ENCODE measurements at regions not wholly inside any gene's neighbourhood (a gene's known extent, or its start where the extent isn't known, plus 50 kb on each side); places are given as distances from the start of the nearest gene placed in this dataset.

- no peak overlapping the region for H2BK20ac ChIP-seq (ENCODE audit: low read depth, low read length, poor library complexity, severe bottlenecking)
- no CpG with 5 or more reads among the region's 1 CpG for WGBS (ENCODE audit: extremely low coverage, insufficient read length, low lambda C conversion rate)
- no peaks in the 10 kb centered on the region for H3K27me3 Mint-ChIP-seq (ENCODE audit: low read depth)
- no peak overlapping the region for H4K8ac ChIP-seq (replicated peaks; ENCODE audit: insufficient read length, low read depth, low read length)
- no peak overlapping the region for H3K56ac ChIP-seq (ENCODE audit: insufficient read length, low read depth, low read length)
- no peak overlapping the region for H3K4ac ChIP-seq (ENCODE audit: low read depth, low read length)
- H3K4me1 Mint-ChIP-seq = peaks cover 39 to 61% of the 10 kb centered on the region in 2 experiments
- no peaks in the 10 kb centered on the region for H3K79me2 ChIP-seq (ENCODE audit: insufficient read depth, low read length)
- no peak overlapping the region for H2BK15ac ChIP-seq (ENCODE audit: low read depth, low read length)
- no peaks in the 10 kb centered on the region for H3K36me3 Mint-ChIP-seq (ENCODE audit: insufficient read depth in 1 of 3, low read depth in 3 of 3)
- no peak overlapping the region for H2BK12ac ChIP-seq (ENCODE audit: insufficient read length, low read depth, low read length)
- peaks cover 2% of the 10 kb centered on the region; the same call in 1 of the 2 replicates for H3K4me1 ChIP-seq (ENCODE audit: insufficient read depth, low read length)
- TF ChIP-seq, protein P1, sequence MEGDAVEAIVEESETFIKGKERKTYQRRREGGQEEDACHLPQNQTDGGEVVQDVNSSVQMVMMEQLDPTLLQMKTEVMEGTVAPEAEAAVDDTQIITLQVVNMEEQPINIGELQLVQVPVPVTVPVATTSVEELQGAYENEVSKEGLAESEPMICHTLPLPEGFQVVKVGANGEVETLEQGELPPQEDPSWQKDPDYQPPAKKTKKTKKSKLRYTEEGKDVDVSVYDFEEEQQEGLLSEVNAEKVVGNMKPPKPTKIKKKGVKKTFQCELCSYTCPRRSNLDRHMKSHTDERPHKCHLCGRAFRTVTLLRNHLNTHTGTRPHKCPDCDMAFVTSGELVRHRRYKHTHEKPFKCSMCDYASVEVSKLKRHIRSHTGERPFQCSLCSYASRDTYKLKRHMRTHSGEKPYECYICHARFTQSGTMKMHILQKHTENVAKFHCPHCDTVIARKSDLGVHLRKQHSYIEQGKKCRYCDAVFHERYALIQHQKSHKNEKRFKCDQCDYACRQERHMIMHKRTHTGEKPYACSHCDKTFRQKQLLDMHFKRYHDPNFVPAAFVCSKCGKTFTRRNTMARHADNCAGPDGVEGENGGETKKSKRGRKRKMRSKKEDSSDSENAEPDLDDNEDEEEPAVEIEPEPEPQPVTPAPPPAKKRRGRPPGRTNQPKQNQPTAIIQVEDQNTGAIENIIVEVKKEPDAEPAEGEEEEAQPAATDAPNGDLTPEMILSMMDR (conservative IDR thresholded peaks at IDR 0.05) = peak; percentile 25; the same call in 1 of the 3 replicates
- H3K79me1 ChIP-seq (ENCODE audit: insufficient read depth, low read depth, low read length, poor library complexity, severe bottlenecking) = no peaks in the 10 kb centered on the region
- H3K23me2 ChIP-seq (ENCODE audit: insufficient read length, low read depth, low read length, poor library complexity, severe bottlenecking) = no peaks in the 10 kb centered on the region
- H3K23ac ChIP-seq (ENCODE audit: insufficient read length, low read depth, low read length) = no peak overlapping the region
- H3K9ac ChIP-seq (ENCODE audit: extremely low read depth, insufficient read length, low read length) = no peak overlapping the region
- H3T11ph ChIP-seq (ENCODE audit: low read length) = no peak overlapping the region
- DNase-seq = no peak
- no peak overlapping the region for H2BK120ac ChIP-seq (ENCODE audit: low read depth, low read length, poor library complexity, severe bottlenecking)
- H3K27ac ChIP-seq (ENCODE audit: insufficient read length, low read depth, low read length) = no peak overlapping the region
- no peak overlapping the region for H4K91ac ChIP-seq (ENCODE audit: insufficient read length, low read depth, low read length)
- no peaks in the 10 kb centered on the region for H3K27me3 ChIP-seq (ENCODE audit: insufficient read depth, low read length)
- no peak overlapping the region for H2AFZ ChIP-seq (ENCODE audit: low read length)
- H3K4me2 ChIP-seq (ENCODE audit: insufficient read depth, insufficient read length, low read length) = no peak overlapping the region
- no peak overlapping the region for H2AK5ac ChIP-seq (ENCODE audit: insufficient read length, low read length)
- no peak overlapping the region for H4K5ac ChIP-seq (ENCODE audit: insufficient read length, low read depth, low read length)
- no peak overlapping the region for H3K18ac ChIP-seq (ENCODE audit: insufficient read length, low read depth, low read length)
- no peaks in the 10 kb centered on the region for H4K20me1 ChIP-seq (ENCODE audit: control insufficient read depth, insufficient read depth, insufficient read length)
- no peak overlapping the region for H2BK5ac ChIP-seq (ENCODE audit: insufficient read length, low read length)
- H3K4me3 Mint-ChIP-seq = no peak overlapping the region
- peak overlapping the region in 2 of 3 experiments; percentile 15 to 81; a peak in 2 of 7 replicates for H3K27ac Mint-ChIP-seq
- no peak overlapping the region for H3K14ac ChIP-seq (ENCODE audit: insufficient read depth, low read length)
- H3K9me3 ChIP-seq (ENCODE audit: control insufficient read depth, low read depth, low read length) = no peaks in the 10 kb centered on the region
- H3K9me3 Mint-ChIP-seq = no peaks in the 10 kb centered on the region
Observed at GRCh38 chr6:93120154-93120742, 299.1 kb downstream of the EPHA7 start.

Measured in H9 (cell line).